Sigmoid colon (tissue), 6 donors: ENCODE measurements at regions not wholly inside any gene's neighbourhood (a gene's known extent, or its start where the extent isn't known, plus 50 kb on each side); places are given as distances from the start of the nearest gene placed in this dataset.

Experiments
- DNase-seq: peaks from one replicate; pipeline ENCODE4 v3.0.0-alpha.2; 2019
- H3K27ac ChIP-seq, 4 donors: fragments of 200-600 bp; sonication (generic); one replicate each; pipeline ENCODE4 v1.5.1; 2016 to 2019; ENCODE audit warnings: mild to moderate bottlenecking in 1 of 4
- H3K27me3 ChIP-seq, 3 donors: fragments of 200-600 bp; sonication (generic); one replicate each; pipeline ENCODE4 v1.5.1; 2019; ENCODE audit warnings: mild to moderate bottlenecking in 1 of 3
- H3K36me3 ChIP-seq, 4 donors: fragments of 200-600 bp; sonication (generic); one replicate each; pipeline ENCODE4 v1.5.1; 2016 to 2019
- H3K4me1 ChIP-seq, 4 donors: fragments of 200-600 bp; sonication (generic); one replicate each; pipeline ENCODE4 v1.5.1; 2017 to 2019
- H3K4me3 ChIP-seq, 4 donors: fragments of 200-600 bp; sonication (generic); one replicate each; pipeline ENCODE4 v1.5.1; 2017 to 2019; ENCODE audit warnings: mild to moderate bottlenecking in 2 of 4, moderate library complexity in 1 of 4
- H3K9me3 ChIP-seq, 4 donors: fragments of 200-600 bp in 3 of 4; sonication (generic) in 3 of 4; one replicate each; pipeline versions ENCODE4 v1.5.1 to v1.6.1; 2013 to 2019
- CTCF ChIP-seq, 4 experiments: fragments of 450-650 bp in 3 of 4; fragments of 200-600 bp in 1 of 4; IDR thresholded peaks; one replicate each; pipeline ENCODE4 v1.5.1; 2016 to 2019; ENCODE audit warnings: antibody characterized with exemption in 4 of 4, mild to moderate bottlenecking in 3 of 4, moderate library complexity in 2 of 4
- EP300 ChIP-seq, 4 donors: sonication (generic); formaldehyde crosslinking; IDR thresholded peaks; one replicate each; pipeline ENCODE4 v1.6.1; 2017; ENCODE audit warnings: antibody characterized with exemption in 4 of 4
- POLR2A ChIP-seq, 2 donors: fragments of 450-650 bp; IDR thresholded peaks; one replicate each; pipeline ENCODE4 v1.6.1; 2016; ENCODE audit warnings: antibody characterized with exemption in 2 of 2, mild to moderate bottlenecking in 2 of 2, moderate library complexity in 2 of 2
- POLR2AphosphoS5 ChIP-seq, 4 donors: sonication (generic); formaldehyde crosslinking; IDR thresholded peaks; one replicate each; pipeline ENCODE4 v1.6.1; 2017; ENCODE audit warnings: antibody characterized with exemption in 4 of 4
- WGBS, 2 donors: extraction: QIAGEN DNeasy Blood & Tissue Kit; methylation state at CpG; one replicate each; pipeline ENCODE4 v1.1.7; 2013; 5-methylcytosine and 5-hydroxymethylcytosine counted together
- intact Hi-C: fragments of 100-400 bp; cut with DNase I; formaldehyde crosslinking; loops from one replicate; pipeline ENCODE4 v1.15.1; 2023
- donor health status: healthy with polysubstance abuse.
- donor health status: healthy.

GRCh38 chr18:8496186-8496585, 113.1 kb upstream of the RAB12 start:
- H3K4me1 ChIP-seq, result peaks cover 0 to 25% (median 19%) of the 10 kb centered on the region in 4 donors
- TF ChIP-seq EP300 (IDR thresholded peaks at IDR 0.05), result no peak
- TF ChIP-seq POLR2A (IDR thresholded peaks at IDR 0.05), result no peak
- TF ChIP-seq CTCF (IDR thresholded peaks at IDR 0.05), result no peak
- TF ChIP-seq POLR2AphosphoS5 (IDR thresholded peaks at IDR 0.05), result no peak
- no peaks in the 10 kb centered on the region for H3K36me3 ChIP-seq
- DNase-seq, result peak; percentile 54
- 54 to 60% methylated on average over 9 of the region's 9 CpGs for WGBS, 2 donors
- H3K27ac ChIP-seq, result peak overlapping the region in 1 of 4 donors; percentile 15
- no peak overlapping the region for H3K4me3 ChIP-seq
- no peaks in the 10 kb centered on the region for H3K9me3 ChIP-seq
- intact Hi-C loops, result no loop called here
- no peaks in the 10 kb centered on the region for H3K27me3 ChIP-seq

GRCh38 chr18:8498905-8499304, 110.3 kb upstream of the RAB12 start:
- no peaks in the 10 kb centered on the region for H3K9me3 ChIP-seq
- peaks cover 0 to 30% (median 23%) of the 10 kb centered on the region in 4 donors for H3K4me1 ChIP-seq
- H3K27me3 ChIP-seq, result no peaks in the 10 kb centered on the region
- 83 to 90% methylated on average over 4 of the region's 4 CpGs for WGBS, 2 donors
- TF ChIP-seq CTCF (IDR thresholded peaks at IDR 0.05) (no peak), EP300 (IDR thresholded peaks at IDR 0.05) (no peak), POLR2AphosphoS5 (IDR thresholded peaks at IDR 0.05) (no peak), POLR2A (IDR thresholded peaks at IDR 0.05) (no peak)
- no peaks in the 10 kb centered on the region for H3K36me3 ChIP-seq
- intact Hi-C loops, result no loop called here
- H3K27ac ChIP-seq, result no peak overlapping the region
- DNase-seq, result peak; percentile 33
- H3K4me3 ChIP-seq, result no peak overlapping the region

GRCh38 chr18:8499810-8500675, 109.2 kb upstream of the RAB12 start:
- H3K36me3 ChIP-seq, result no peaks in the 10 kb centered on the region
- H3K9me3 ChIP-seq, result no peaks in the 10 kb centered on the region
- TF ChIP-seq CTCF (IDR thresholded peaks at IDR 0.05) (no peak), POLR2A (IDR thresholded peaks at IDR 0.05) (no peak), POLR2AphosphoS5 (IDR thresholded peaks at IDR 0.05) (no peak), EP300 (IDR thresholded peaks at IDR 0.05) (no peak)
- intact Hi-C loops, result no loop called here
- peaks cover 0 to 30% (median 23%) of the 10 kb centered on the region in 4 donors for H3K4me1 ChIP-seq
- 61 to 79% methylated on average over 8 of the region's 8 CpGs for WGBS, 2 donors
- no peak overlapping the region for H3K27ac ChIP-seq
- H3K27me3 ChIP-seq, result no peaks in the 10 kb centered on the region
- H3K4me3 ChIP-seq, result no peak overlapping the region
- peak; percentile 47 for DNase-seq

GRCh38 chr18:8501044-8501443, 108.2 kb upstream of the RAB12 start:
- Histone ChIP-seq H3K4me3 (no peak overlapping the region), H3K27me3 (no peaks in the 10 kb centered on the region), H3K4me1 (peaks cover 0 to 28% (median 22%) of the 10 kb centered on the region in 4 donors), H3K9me3 (no peaks in the 10 kb centered on the region), H3K36me3 (no peaks in the 10 kb centered on the region), H3K27ac (peak overlapping the region in 1 of 4 donors; percentile 15)
- DNase-seq, result peak; percentile 51
- TF ChIP-seq EP300 (IDR thresholded peaks at IDR 0.05) (no peak), POLR2AphosphoS5 (IDR thresholded peaks at IDR 0.05) (peak in 3 of 4 donors; percentile 38 to 85 (median 76))
- 55 to 61% methylated on average over 12 of the region's 12 CpGs for WGBS, 2 donors
- intact Hi-C loops, result no loop called here

GRCh38 chr18:8503248-8503647, 106.0 kb upstream of the RAB12 start:
- H3K36me3 ChIP-seq, result no peaks in the 10 kb centered on the region
- intact Hi-C loops, result no loop called here
- no peaks in the 10 kb centered on the region for H3K9me3 ChIP-seq
- no peaks in the 10 kb centered on the region for H3K27me3 ChIP-seq
- H3K4me3 ChIP-seq, result no peak overlapping the region
- no peak for DNase-seq
- H3K27ac ChIP-seq, result no peak overlapping the region
- 61 to 81% methylated on average over 1 of the region's 1 CpG for WGBS, 2 donors
- peaks cover 0 to 34% (median 21%) of the 10 kb centered on the region in 4 donors for H3K4me1 ChIP-seq
- no peak for TF ChIP-seq POLR2AphosphoS5 (IDR thresholded peaks at IDR 0.05)
- TF ChIP-seq EP300 (IDR thresholded peaks at IDR 0.05), result no peak
- no peak for TF ChIP-seq POLR2A (IDR thresholded peaks at IDR 0.05)
- no peak for TF ChIP-seq CTCF (IDR thresholded peaks at IDR 0.05)
